ENCODE measurements at regions not wholly inside any gene's neighbourhood (a gene's known extent, or its start where the extent isn't known, plus 50 kb on each side); places are given as distances from the start of the nearest gene placed in this dataset.

DNA sequence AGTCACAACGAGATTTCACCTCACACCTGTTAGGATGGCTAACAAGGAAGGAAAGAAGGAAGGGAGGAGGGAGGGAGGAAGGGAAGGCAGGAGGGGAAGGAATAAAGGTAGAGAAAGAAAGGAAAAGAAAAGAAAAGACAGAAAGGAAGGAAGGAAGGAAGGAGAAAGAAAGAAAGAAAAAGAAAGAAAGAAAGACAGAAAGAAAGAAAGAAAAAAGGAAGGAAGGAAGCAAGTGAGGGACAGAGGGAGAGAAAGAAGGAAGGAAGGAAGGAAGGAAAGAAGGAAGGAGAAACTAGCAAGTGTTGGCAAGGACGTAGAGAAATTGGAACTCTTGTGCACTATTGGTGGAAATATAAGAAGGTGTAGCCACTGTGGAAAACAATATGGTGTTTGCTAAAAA lies 52.2 kb downstream of the CCDC185 start:
- BruUV-seq (replicated peaks): no TSS peak
- ATAC-seq (no peak), DNase-seq (ENCODE audit: low read depth, low spot score) (no peak), FAIRE-seq (no peak)
- TF ChIP-seq KLF5 (IDR thresholded peaks at IDR 0.05; ENCODE audit: partially characterized antibody) (no peak), SREBF2 (IDR thresholded peaks at IDR 0.05; ENCODE audit: low read length) (no peak)
- H3K79me2 ChIP-seq (ENCODE audit: control insufficient read depth, insufficient read depth, low read length): no peaks in the 10 kb centered on the region
- POLR2A ChIA-PET: no interaction called here
- 0% methylated on average over 2 of the region's 2 CpGs for WGBS (ENCODE audit: insufficient coverage, insufficient replicate concordance, low lambda C conversion rate, missing lambda C conversion rate)
- no peaks in the 10 kb centered on the region for H3K27me3 ChIP-seq (replicated peaks in 1 of 2; ENCODE audit: control insufficient read depth in 2 of 2, insufficient read depth in 2 of 2, low read length in 1 of 2)
- H3K27ac ChIP-seq (ENCODE audit: control insufficient read depth, insufficient read depth): no peak overlapping the region
- no peaks in the 10 kb centered on the region for H3K4me1 ChIP-seq (ENCODE audit: control insufficient read depth, insufficient read depth, low read length)
- H4K20me1 ChIP-seq (ENCODE audit: control insufficient read depth, insufficient read depth): no peaks in the 10 kb centered on the region
- no peak overlapping the region for H2AFZ ChIP-seq (ENCODE audit: control insufficient read depth, low read depth, low read length)
- H3K4me2 ChIP-seq (ENCODE audit: control insufficient read depth, insufficient read depth): no peak overlapping the region
- CTCF ChIA-PET: no interaction called here
- SMC1A ChIA-PET (ENCODE audit: uncharacterized antibody, unreplicated experiment): no interaction called here
- RAD21 ChIA-PET (ENCODE audit: unreplicated experiment): no interaction called here
- H3K36me3 ChIP-seq (ENCODE audit: control insufficient read depth in 2 of 2, insufficient read depth in 2 of 2, low read length in 1 of 2): no peaks in the 10 kb centered on the region
- no peak overlapping the region for H3K4me3 ChIP-seq
- intact Hi-C loops (cut with micrococcal nuclease; ENCODE audit: unreplicated experiment) (no loop called here), in situ Hi-C loops (cut with MboI) (no loop called here)
- H3K9ac ChIP-seq (ENCODE audit: control insufficient read depth, insufficient read depth, low read length): no peak overlapping the region
- H3K9me3 ChIP-seq (replicated peaks; ENCODE audit: control insufficient read depth, insufficient read depth, low read length): no peaks in the 10 kb centered on the region; the same call in 2 of the 3 replicates

DNA sequence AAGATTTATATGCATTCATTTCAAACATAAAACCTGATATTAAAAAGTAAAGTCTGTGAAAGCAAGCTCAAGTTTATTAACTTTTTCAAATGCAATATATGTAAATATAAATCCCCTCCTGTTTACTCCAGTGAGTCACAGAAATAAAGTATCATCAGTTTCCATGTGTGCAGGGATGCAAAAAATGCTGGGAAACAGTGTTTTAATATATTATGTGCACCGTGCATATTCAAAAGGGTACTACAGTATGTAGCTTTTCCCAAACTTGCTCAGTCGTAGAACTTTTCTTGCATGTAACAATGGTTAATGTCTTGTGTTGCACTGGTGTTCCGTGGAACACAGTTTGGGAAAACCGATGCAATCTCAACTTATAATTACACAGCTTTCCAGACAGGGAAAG lies 60.7 kb downstream of the CCDC185 start:
- POLR2A ChIA-PET: no interaction called here
- RAD21 ChIA-PET (ENCODE audit: unreplicated experiment): no interaction called here
- in situ Hi-C loops (cut with MboI): no loop called here
- no peak for TF ChIP-seq RAD21 (IDR thresholded peaks at IDR 0.05; ENCODE audit: insufficient read depth, low read depth, low read length)
- no peak for TF ChIP-seq CREM (IDR thresholded peaks at IDR 0.05; ENCODE audit: low read depth)
- no peak for TF ChIP-seq ZSCAN29 (IDR thresholded peaks at IDR 0.05)
- no peak for TF ChIP-seq BCL11A (IDR thresholded peaks at IDR 0.05; ENCODE audit: low read depth, low read length)
- TF ChIP-seq ZNF217 (IDR thresholded peaks at IDR 0.05): no peak
- no peak for TF ChIP-seq MEF2B (IDR thresholded peaks at IDR 0.05; ENCODE audit: partially characterized antibody, poor library complexity, severe bottlenecking)
- H2AFZ ChIP-seq (ENCODE audit: control insufficient read depth, low read depth, low read length): no peak overlapping the region
- BruUV-seq (replicated peaks): no TSS peak
- H3K4me2 ChIP-seq (ENCODE audit: control insufficient read depth, insufficient read depth): no peak overlapping the region
- H3K79me2 ChIP-seq (ENCODE audit: control insufficient read depth, insufficient read depth, low read length): no peaks in the 10 kb centered on the region
- peaks cover 0 to 2% of the 10 kb centered on the region in 2 experiments; a peak in 1 of 4 replicates for H3K27me3 ChIP-seq (replicated peaks in 1 of 2; ENCODE audit: control insufficient read depth in 2 of 2, insufficient read depth in 2 of 2, low read length in 1 of 2)
- SMC1A ChIA-PET (ENCODE audit: uncharacterized antibody, unreplicated experiment): no interaction called here
- no peak overlapping the region for H3K9ac ChIP-seq (ENCODE audit: control insufficient read depth, insufficient read depth, low read length)
- H3K9me3 ChIP-seq (replicated peaks; ENCODE audit: control insufficient read depth, insufficient read depth, low read length): no peaks in the 10 kb centered on the region
- DNase-seq (ENCODE audit: low read depth, low spot score) (no peak), ATAC-seq (no peak), FAIRE-seq (no peak)
- no peak overlapping the region for H3K27ac ChIP-seq (ENCODE audit: control insufficient read depth, insufficient read depth)
- no peaks in the 10 kb centered on the region for H3K4me1 ChIP-seq (ENCODE audit: control insufficient read depth, insufficient read depth, low read length)
- H3K36me3 ChIP-seq (ENCODE audit: control insufficient read depth in 2 of 2, insufficient read depth in 2 of 2, low read length in 1 of 2): no peaks in the 10 kb centered on the region
- intact Hi-C loops (cut with micrococcal nuclease; ENCODE audit: unreplicated experiment): no loop called here
- no peaks in the 10 kb centered on the region for H4K20me1 ChIP-seq (ENCODE audit: control insufficient read depth, insufficient read depth)
- no peak overlapping the region for H3K4me3 ChIP-seq
- CTCF ChIA-PET: no interaction called here
- WGBS (ENCODE audit: insufficient coverage, insufficient replicate concordance, low lambda C conversion rate, missing lambda C conversion rate): 38% methylated on average over 4 of the region's 4 CpGs
